Adrenal gland (tissue), 5 donors: ENCODE measurements at regions not wholly inside any gene's neighbourhood (a gene's known extent, or its start where the extent isn't known, plus 50 kb on each side); places are given as distances from the start of the nearest gene placed in this dataset.

Experiments
- CTCF ChIP-seq, 6 experiments: fragments of 450-650 bp in 4 of 6; fragments of 200-600 bp in 2 of 6; sonication (generic) in 1 of 6; IDR thresholded peaks; 1 replicate in 5 of 6; 2 replicates in 1 of 6; pipeline versions ENCODE4 v1.5.1 to v1.8.0; 2016 to 2021; ENCODE audit warnings: antibody characterized with exemption in 6 of 6, mild to moderate bottlenecking in 2 of 6, moderate library complexity in 1 of 6
- POLR2A ChIP-seq, 2 donors: fragments of 450-650 bp; IDR thresholded peaks; one replicate each; pipeline ENCODE4 v1.6.1; 2017; ENCODE audit warnings: antibody characterized with exemption in 2 of 2, mild to moderate bottlenecking in 2 of 2, moderate library complexity in 1 of 2
- donor health status: DM: no; HTN: no; CAD: no.

DNA sequence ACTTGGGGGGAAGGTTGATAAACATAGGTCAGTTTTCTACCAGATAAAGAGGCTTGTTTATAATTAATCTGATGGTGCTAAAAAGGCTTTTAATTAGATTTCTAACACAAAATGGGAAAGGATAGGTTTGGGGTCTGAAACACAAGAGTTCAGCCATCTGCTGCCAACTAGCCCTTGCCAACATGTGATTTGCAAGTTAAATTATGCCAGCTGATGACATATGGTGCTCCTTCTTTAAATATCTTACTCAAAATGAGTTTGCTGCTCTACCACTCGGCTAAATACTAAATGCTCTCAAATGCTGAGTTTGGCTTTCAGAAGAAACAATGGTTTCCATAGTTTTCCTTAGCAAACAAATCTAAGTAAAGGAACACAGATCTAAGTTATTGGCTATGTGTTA, 557.8 kb upstream of the CCDC54 start:
- TF ChIP-seq CTCF (IDR thresholded peaks at IDR 0.05) (no peak), POLR2A (IDR thresholded peaks at IDR 0.05) (no peak)
